Small intestine (tissue), 7 donors: ENCODE measurements at regions not wholly inside any gene's neighbourhood (a gene's known extent, or its start where the extent isn't known, plus 50 kb on each side); places are given as distances from the start of the nearest gene placed in this dataset.

Source experiments
- DNase-seq, 2 donors: peaks; one replicate each; pipeline versions ENCODE4 v3.0.0 to v3.0.0-alpha.2; 2013
- FAIRE-seq: peaks from 2 replicates; lab custom pipeline; 2012; peaks lifted over from hg19 to GRCh38; lab: Jason Lieb, UNC
- H3K27ac ChIP-seq, 3 donors: one replicate each; pipeline ENCODE4 v1.5.1; 2013; ENCODE audit warnings: low read length in 2 of 3, mild to moderate bottlenecking in 2 of 3, control low read depth in 1 of 3, inconsistent platforms in 1 of 3, low read depth in 1 of 3, moderate library complexity in 1 of 3
- H3K27me3 ChIP-seq, 3 donors: one replicate each; pipeline ENCODE4 v1.6.1; 2013; ENCODE audit warnings: low read length in 3 of 3, inconsistent platforms in 1 of 3; ENCODE audit not compliant: control insufficient read depth in 3 of 3, insufficient read depth in 3 of 3
- H3K36me3 ChIP-seq, 3 donors: one replicate each; pipeline ENCODE4 v1.6.1; 2013; ENCODE audit warnings: low read length in 3 of 3, inconsistent platforms in 1 of 3, low read depth in 1 of 3, mild to moderate bottlenecking in 1 of 3, moderate library complexity in 1 of 3; ENCODE audit not compliant: control insufficient read depth in 3 of 3, insufficient read depth in 2 of 3
- H3K4me1 ChIP-seq, 3 donors: one replicate each; pipeline ENCODE4 v1.6.1; 2013; ENCODE audit warnings: low read length in 2 of 3, inconsistent platforms in 1 of 3, low read depth in 1 of 3, mild to moderate bottlenecking in 1 of 3, moderate library complexity in 1 of 3; ENCODE audit not compliant: control insufficient read depth in 3 of 3, insufficient read depth in 2 of 3
- H3K4me3 ChIP-seq, 3 donors: one replicate each; pipeline ENCODE4 v1.5.1; 2013; ENCODE audit warnings: low read length in 3 of 3, control low read depth in 1 of 3, inconsistent platforms in 1 of 3, low read depth in 1 of 3, mild to moderate bottlenecking in 1 of 3, moderate library complexity in 1 of 3
- H3K9me3 ChIP-seq, 2 donors: one replicate each; pipeline ENCODE4 v1.6.1; 2013; ENCODE audit warnings: low read depth in 1 of 2, low read length in 1 of 2; ENCODE audit not compliant: control insufficient read depth in 2 of 2, insufficient read depth in 1 of 2
- WGBS, 3 donors: extraction: QIAGEN DNeasy Blood & Tissue Kit; methylation state at CpG; one replicate each; pipeline ENCODE4 v1.1.7; 2013; 5-methylcytosine and 5-hydroxymethylcytosine counted together
- donor health status: healthy with polysubstance abuse.
- donor health status: control.
- donor health status: control.
- donor health status: Bipolar disorder and iron deficiency.
- donor health status: healthy.

- FAIRE-seq, result no peak
- 61 to 79% (median 74%) methylated on average over 2 of the region's 2 CpGs for WGBS, 3 donors
- H3K4me3 ChIP-seq, result no peak overlapping the region
Measured at GRCh38 chr4:107482546-107482945, 237.5 kb downstream of the PAPSS1 start.

DNA sequence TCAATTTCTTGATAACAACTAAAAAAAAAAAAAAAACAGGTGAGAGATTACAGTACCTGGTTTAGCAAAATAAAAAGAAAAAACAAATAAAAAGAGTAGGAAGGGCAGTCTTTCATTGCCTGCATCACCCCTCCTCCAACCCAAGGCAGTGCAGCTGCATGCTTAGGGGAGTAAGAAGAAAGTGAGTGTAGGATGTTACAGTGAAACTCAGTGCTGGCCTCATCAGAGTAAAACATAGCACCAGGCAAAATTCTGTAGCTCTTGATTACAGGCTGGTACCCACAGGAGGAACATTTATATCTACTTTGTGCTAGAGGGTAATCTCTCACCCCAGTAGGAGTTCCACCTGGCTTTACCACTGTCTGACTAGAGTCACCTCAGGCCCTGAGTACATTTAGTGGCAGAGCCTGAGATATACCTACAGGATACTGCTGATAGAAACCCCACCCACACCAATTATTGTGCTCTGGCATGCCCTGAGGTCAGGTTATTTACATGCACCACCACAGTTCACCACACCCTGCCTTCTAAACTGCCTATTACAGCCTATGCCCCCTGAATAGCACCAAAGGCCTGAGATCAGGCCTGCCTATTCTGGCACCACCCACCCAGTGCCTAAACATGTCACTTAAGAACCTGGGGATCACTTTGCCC is 241.6 kb downstream of the PAPSS1 start:
- Histone ChIP-seq H3K27me3 (no peaks in the 10 kb centered on the region), H3K36me3 (no peaks in the 10 kb centered on the region), H3K4me3 (no peak overlapping the region), H3K27ac (no peak overlapping the region), H3K9me3 (peaks cover 0 to 29% of the 10 kb centered on the region in 2 donors), H3K4me1 (no peaks in the 10 kb centered on the region)
- FAIRE-seq (no peak), DNase-seq (no peak)

More at GRCh38 chr4:107482546-107482945, 237.5 kb downstream of the PAPSS1 start:
- H3K9me3 ChIP-seq, result peaks cover 0 to 25% of the 10 kb centered on the region in 2 donors
- no peaks in the 10 kb centered on the region for H3K36me3 ChIP-seq
- no peak for DNase-seq
- no peak overlapping the region for H3K27ac ChIP-seq
- no peaks in the 10 kb centered on the region for H3K4me1 ChIP-seq
- H3K27me3 ChIP-seq, result no peaks in the 10 kb centered on the region

- no peak for DNase-seq
- Histone ChIP-seq H3K4me1 (no peaks in the 10 kb centered on the region), H3K9me3 (peaks cover 0 to 4% of the 10 kb centered on the region in 2 donors), H3K27ac (no peak overlapping the region), H3K4me3 (no peak overlapping the region), H3K36me3 (no peaks in the 10 kb centered on the region), H3K27me3 (no peaks in the 10 kb centered on the region)
- FAIRE-seq, result no peak
- 6 to 21% (median 20%) methylated on average over 1 of the region's 1 CpG for WGBS, 3 donors
Measured at GRCh38 chr4:107473126-107473525, 246.9 kb downstream of the PAPSS1 start.

DNA sequence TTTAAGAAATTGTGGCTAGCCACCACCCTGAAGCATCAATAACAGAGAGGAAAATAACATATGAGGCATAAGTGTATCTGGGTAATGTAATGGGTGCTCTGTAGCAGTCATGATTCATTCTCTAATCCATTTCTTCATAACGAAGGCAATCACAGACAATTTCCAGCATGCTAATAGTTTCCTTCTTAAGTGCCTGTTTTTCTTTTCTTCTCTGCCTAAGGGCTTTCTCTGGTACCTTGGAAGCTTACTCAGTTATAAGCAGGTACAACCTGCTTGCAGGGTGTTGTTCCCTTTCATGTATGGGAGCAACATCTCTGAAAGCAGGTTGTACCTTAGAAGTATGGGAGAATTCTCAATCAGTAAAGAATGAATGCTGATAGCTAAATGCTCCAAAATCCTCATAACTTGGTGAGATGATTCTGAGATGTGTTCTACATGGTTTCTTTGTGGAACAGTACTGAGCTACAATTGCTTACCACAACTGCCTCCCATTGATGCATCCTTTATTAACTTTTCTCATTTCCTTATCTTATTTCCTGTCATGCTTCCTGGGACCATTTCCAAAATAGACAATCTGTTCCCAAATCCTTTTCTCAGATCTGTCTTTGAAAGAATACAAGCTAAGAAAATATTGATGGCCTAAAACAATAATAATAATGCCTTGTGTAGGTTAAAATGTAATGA is 247.6 kb downstream of the PAPSS1 start:
- H3K4me3 ChIP-seq, result no peak overlapping the region
- no peak for FAIRE-seq
- DNase-seq, result no peak
- no peaks in the 10 kb centered on the region for H3K27me3 ChIP-seq
- WGBS, 3 donors, result 57 to 81% (median 78%) methylated on average over 1 of the region's 1 CpG
- peaks cover 0 to 4% of the 10 kb centered on the region in 2 donors for H3K9me3 ChIP-seq
- H3K4me1 ChIP-seq, result no peaks in the 10 kb centered on the region
- H3K27ac ChIP-seq, result no peak overlapping the region
- no peaks in the 10 kb centered on the region for H3K36me3 ChIP-seq

DNA sequence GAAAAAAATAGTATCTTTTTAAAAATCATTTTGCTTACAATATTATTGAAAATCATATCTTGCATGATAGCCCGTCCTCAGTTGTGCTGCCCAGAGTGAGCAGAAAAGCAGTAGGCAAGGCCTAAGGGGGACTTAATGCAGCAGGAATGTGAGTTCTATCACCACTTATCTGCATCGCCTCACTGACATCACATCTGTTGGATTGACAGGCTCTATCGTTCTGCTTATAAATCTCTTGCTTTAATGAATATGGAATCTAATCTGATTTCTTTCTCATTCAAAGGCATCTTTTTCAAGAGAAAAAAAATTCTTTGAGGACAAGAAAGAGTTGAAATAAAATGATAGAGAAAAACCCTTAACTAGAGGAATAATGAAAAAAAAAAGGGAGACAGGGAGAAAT is 249.9 kb downstream of the PAPSS1 start:
- 63 to 88% (median 83%) methylated on average over 3 of the region's 3 CpGs for WGBS, 3 donors
- Histone ChIP-seq H3K27ac (no peak overlapping the region), H3K4me1 (no peaks in the 10 kb centered on the region), H3K9me3 (no peaks in the 10 kb centered on the region), H3K27me3 (no peaks in the 10 kb centered on the region), H3K4me3 (no peak overlapping the region), H3K36me3 (no peaks in the 10 kb centered on the region)
- no peak for DNase-seq
- no peak for FAIRE-seq

- no peaks in the 10 kb centered on the region for H3K9me3 ChIP-seq
- H3K36me3 ChIP-seq, result no peaks in the 10 kb centered on the region
- FAIRE-seq, result no peak
- H3K4me3 ChIP-seq, result no peak overlapping the region
- no peaks in the 10 kb centered on the region for H3K4me1 ChIP-seq
- WGBS, 3 donors, result 42 to 71% (median 66%) methylated on average over 3 of the region's 3 CpGs
- no peak for DNase-seq
- no peak overlapping the region for H3K27ac ChIP-seq
- no peaks in the 10 kb centered on the region for H3K27me3 ChIP-seq
Measured at GRCh38 chr4:107468812-107469211, 251.2 kb downstream of the PAPSS1 start.

GRCh38 chr4:107468156-107468555 is 251.9 kb downstream of the PAPSS1 start:
- no peaks in the 10 kb centered on the region for H3K27me3 ChIP-seq
- H3K27ac ChIP-seq, result no peak overlapping the region
- H3K9me3 ChIP-seq, result no peaks in the 10 kb centered on the region
- no peaks in the 10 kb centered on the region for H3K4me1 ChIP-seq
- FAIRE-seq (no peak), DNase-seq (no peak)
- H3K4me3 ChIP-seq, result no peak overlapping the region
- WGBS, 3 donors, result 90 to 100% (median 91%) methylated on average over 1 of the region's 1 CpG
- H3K36me3 ChIP-seq, result no peaks in the 10 kb centered on the region

DNA sequence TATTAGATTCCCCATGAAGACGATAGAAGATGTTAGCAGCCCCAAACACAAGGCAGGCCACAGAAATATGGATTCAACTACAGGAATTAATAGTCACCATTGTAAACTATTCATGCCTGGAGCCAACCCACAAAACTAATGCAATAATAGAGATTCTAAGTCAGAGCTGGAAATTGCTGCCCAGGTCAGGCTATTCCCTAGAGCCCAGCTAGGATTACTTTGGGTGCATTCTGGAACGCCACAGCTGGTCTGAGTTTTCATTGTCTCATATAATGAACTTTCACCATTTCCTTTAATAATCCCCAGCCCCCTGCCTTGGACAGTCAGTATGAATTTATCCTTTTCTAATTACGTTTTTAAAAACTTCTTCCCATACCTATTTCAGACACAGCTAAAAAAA is 252.6 kb downstream of the PAPSS1 start:
- H3K4me3 ChIP-seq, result no peak overlapping the region
- H3K36me3 ChIP-seq, result no peaks in the 10 kb centered on the region
- 73 to 84% (median 77%) methylated on average over 3 of the region's 3 CpGs for WGBS, 3 donors
- no peaks in the 10 kb centered on the region for H3K4me1 ChIP-seq
- H3K27me3 ChIP-seq, result no peaks in the 10 kb centered on the region
- FAIRE-seq, result no peak
- H3K9me3 ChIP-seq, result no peaks in the 10 kb centered on the region
- no peak overlapping the region for H3K27ac ChIP-seq
- no peak for DNase-seq
